ENCODE measurements at regions not wholly inside any gene's neighbourhood (a gene's known extent, or its start where the extent isn't known, plus 50 kb on each side); places are given as distances from the start of the nearest gene placed in this dataset.

- TF ChIP-seq CTCF (IDR thresholded peaks at IDR 0.05): no peak
- TF ChIP-seq POLR2A (IDR thresholded peaks at IDR 0.05): no peak
- no peak for TF ChIP-seq EP300 (IDR thresholded peaks at IDR 0.05)
Observed at GRCh38 chr2:147062073-147062472, 782.8 kb upstream of the ACVR2A start.
